NCI-H510A (cell line): ENCODE measurements at regions not wholly inside any gene's neighbourhood (a gene's known extent, or its start where the extent isn't known, plus 50 kb on each side); places are given as distances from the start of the nearest gene placed in this dataset.

Experiments used
- DNase-seq: peaks from one replicate; lab custom pipeline; 2025; lab: John Stamatoyannopoulos, UW

DNA sequence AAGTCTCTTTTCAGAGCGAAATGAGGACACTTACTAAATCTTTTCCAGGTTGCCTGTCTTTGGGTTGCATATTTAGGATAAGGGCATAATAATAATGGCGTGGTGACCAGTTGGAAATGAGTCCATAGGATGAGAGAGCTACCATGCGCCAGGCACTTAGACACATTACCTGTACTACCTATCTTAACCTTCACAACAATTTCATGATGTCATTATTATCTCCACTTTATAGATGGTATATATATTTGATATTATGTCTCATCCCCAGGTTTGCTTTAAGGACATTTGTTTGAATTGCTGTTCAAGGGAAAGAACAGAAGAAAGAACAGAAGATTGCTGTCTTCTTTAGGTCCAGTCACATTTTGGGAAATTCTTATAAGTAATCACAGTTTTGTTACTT lies 182.0 kb upstream of the STARD13 start:
- no peak for DNase-seq

DNA sequence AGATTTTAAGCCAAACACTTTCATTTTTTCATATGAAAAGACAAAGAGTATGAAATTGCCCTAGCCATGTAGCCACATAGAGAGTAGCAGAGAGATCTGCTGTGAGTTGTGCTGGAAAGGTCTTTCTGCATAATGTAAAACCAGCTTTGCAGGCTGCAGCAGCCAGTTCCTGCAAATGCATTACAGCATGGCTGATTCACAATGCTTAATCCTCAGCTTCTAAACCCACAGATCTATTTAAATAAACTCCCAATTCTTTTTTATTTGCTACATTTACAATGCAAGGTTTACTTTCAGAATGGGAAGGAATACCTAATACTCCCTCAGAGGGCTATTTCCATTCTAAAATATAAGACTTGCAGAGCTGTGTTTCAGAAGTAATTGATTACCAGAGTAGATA lies 185.6 kb upstream of the STARD13 start:
- DNase-seq, result no peak

DNA sequence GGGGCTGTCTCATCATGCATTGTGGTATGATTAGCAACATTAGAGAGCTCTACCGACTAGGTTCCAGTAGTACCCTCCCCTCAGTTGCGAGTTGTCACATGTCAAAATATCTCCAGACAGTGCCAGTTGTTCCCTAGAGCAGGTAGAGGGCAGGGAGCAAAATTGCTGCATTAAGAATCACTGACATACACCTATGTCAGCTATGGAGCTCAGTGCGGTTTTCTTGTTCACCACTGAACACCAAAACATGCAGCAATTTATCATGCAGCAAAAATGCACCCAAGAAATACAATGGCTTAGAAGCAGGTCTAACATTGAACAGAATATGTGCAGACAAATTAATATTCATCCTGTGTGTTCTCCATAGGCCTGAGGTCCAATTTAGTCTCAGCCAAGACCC lies 186.9 kb upstream of the STARD13 start:
- DNase-seq, result no peak

DNA sequence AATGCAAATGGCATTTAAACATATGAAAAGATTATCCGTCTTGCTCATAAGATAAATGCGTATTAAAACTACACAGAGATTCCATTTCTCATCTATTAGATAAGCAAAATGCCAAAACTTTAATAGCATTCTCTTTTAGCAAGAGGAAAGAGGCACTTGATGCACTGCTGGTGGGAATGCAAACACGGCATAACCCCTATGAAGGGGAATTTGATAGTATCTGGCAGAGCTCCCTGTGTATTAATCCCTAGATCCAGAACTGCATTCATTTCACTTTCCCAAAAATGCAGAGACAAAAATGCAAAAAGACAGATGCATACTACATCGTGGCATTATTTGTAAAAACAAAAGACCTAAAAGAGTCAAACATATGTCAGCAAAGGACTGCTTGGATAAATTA lies 193.6 kb upstream of the STARD13 start:
- no peak for DNase-seq

DNA sequence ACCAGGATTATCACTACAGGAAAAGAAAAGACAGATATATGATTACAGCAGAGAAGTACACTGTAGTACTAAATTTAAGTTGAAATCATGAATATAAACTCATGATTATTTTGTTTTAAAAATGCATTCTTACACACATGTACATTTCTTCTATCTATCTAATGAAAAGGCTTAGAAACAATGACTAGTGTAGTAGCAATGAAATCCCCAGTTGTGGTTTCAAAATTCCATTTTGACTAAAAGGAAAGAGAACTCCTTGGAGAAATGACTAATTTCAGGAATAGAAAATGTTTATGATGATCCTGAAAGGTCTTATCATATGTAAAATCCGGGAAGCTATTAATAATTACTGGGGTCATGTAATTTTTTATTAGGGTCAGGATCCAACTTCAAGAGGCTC lies 195.0 kb upstream of the STARD13 start:
- no peak for DNase-seq

DNA sequence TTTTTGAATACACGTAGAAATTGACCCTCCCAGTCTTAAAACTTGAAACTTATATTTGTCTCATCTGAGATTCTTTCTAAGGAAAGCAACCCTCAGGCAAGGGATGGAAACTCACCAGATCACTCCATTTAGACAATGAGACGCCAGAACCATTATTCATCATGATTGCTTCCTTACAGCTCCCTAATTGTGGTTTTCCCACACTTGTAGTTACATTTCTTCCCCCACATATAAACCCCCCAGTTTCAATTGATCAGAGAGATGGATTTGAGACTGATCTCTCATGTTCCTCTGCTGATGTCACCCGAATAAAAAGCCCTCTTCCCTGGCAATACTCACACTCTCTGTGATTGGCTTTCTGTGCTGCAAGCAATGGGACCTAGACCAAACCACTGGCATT lies 197.9 kb upstream of the STARD13 start:
- DNase-seq, result no peak

DNA sequence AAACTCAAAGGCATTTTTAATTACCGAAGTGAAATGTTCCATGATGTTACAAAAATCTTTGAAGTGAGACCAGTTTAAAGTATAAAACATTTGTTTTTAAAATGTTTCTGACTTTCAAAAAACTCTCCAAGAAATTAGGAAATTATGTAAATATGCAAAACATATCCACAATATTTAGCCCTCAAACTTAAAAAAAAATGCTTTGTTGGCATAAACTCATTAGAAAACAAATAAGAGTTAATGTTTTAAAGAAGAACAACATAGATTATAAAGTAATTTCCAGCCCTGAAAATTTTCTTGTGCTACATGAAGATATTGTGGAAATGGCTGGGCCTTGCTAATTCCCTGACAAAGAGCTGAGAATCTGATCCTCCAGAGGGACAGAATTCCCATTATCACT lies 199.7 kb upstream of the STARD13 start:
- DNase-seq, result no peak

DNA sequence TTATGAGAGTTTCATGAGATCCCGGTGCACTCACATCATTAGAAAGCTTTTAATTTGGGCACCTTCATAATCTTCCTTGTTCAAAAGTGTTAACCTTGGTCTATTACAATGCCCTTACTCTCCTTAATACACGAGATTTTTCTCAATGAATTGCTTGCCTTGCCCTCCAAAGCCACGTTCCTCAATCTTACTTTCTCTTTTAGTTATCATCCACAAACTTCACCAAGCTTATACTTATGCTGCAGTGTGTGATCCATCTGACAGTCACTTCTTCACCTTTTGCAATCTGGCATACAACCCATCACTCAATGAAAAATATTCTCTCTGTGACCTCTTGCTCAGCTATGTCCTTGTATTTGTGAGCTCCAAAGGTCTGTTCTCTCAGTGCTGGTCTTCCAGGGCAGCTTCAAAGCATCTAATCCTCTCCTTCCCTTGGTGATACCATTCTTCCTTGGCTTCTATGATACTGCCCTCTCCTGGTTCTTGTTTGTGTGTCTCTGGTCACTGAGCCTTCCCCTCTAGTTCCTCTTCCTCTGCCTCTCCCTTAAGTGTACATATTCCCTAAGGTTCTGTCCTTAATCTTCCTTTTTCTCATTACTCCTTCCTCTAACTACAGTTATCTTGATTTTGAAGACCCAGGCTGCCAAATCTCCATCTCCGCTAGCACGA lies 202.2 kb upstream of the STARD13 start:
- no peak for DNase-seq

DNA sequence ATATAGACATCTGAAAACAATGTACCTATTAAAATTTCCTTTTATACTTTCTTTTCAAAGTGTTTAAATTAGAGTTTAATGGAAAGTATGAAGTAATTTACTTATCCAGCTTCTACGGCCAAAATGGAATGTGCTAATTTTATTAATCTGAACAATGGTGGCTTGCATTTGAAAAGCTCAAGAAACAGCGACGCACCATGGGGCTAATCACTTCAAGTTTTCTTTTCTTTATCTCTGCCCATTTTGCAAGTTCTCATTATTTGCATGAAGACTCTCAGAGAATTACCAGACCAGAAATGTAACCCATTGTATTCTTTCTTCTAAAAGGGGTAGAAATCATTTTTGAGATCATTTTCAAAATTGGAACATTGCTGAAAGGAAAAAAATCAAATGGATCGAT lies 204.0 kb upstream of the STARD13 start:
- no peak for DNase-seq

DNA sequence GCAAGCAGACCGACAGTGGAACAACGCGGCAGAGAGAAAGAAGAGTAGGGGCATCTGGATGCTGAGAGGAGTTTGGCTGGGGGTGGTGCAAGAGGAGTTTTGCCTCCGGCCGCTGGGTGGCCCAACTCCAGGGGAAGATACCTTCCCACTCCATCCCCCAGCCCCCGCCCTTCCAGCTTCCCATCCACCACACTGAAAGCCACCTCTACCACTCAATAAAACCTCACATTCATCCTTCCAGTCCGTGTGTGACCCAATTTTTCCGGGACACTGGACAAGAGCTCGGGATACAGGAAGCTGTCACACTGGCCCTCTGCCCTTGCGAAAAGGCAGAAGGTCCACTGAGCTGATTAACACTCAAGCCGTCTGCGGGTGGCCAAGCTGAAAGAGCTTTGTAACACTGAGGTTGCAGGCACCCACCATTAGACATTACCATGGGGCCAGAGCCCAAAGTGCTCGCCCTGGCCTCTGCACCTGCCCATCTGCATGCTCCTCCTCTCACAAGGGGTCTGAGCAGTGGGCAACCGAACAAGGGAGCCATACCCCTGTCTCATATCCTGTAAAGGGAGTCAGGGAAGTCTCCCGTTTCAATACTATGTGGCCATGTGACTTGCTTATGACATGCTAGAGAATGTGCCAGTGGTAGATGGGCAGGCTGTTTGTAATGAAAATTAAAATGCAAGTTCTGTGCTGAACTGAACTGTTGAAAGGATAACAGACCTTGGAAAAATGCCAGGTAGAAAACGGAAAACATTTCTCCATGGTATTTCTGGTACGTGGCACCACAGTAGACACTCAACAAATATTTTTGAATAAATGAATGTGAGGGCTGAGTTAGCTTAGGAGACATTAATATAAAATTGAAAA lies 205.1 kb upstream of the STARD13 start:
- DNase-seq, result no peak

DNA sequence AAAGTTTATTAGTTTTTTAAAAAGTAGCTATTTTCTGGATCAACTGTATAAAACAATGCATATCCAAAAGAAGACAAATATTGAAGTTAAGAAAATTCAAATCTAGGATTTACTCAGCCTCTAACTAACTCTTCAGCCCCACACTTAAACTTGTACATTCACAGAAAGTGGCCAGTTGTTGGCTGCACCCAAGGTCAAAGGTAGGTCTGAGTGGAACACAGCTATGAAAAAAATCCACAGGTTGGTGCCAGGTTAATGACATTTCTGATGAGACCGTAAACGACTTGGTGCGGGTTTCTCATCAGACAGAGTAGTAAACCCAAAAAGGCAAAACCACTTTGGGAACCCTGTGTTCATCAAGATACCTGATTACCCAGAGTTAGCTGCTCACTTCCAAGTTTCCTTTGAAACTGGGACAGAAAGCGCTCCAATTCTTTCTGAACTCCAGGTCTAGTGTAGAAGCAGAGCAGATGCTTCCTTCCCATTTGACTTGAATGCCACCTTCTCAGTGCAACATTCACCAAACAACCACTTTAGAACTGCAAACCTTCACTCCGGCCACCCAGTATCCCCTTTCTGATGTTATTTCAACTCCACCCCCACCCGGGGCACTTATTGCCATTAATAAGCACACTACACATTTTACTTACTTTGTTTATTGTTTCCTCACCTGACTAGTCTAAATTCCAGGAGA lies 208.3 kb upstream of the STARD13 start:
- no peak for DNase-seq

DNA sequence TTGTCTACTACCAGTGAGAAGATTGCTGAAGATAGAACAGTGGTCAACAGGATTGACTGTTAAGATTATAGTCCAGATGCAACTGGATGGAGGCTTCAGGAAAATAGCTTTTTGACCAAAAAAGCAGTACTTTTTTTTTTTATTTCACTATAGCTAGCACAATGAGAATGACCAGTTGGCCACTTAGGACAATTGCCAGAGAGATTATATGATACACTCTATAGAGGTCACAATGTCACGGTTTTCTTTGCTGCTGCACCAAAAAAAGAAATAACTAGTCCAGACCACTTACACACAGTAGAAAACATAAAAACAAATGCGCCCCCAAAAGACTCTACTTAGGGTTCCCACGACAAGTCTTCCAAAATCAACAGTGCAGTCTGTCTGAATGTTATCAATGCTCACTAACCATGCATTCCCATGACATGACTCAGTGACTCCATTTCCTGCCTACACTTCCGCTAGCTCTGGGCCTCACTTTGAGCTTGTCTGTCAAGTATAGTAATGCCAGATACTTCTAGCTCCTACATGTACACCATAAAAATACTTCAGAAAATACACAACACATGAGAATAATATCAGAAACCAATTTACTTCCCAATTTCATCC lies 209.1 kb upstream of the STARD13 start:
- DNase-seq, result no peak

DNA sequence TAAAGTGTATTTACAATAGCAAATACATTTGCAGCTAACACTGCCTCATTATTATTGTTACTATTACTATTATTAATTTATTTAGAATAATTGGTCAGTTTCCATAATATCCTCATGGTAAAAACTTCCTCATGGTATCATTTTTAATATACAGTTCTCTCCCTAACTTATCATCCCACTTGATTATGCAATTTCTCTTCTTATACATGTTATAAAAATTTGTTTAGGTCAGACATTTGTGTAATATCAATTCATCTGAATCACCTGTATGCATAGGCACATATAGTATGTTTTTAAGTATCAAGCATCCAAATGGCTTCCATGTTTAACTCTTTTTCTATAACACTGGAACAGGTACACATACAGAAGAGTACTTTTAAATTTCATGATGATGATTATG lies 210.8 kb upstream of the STARD13 start:
- no peak for DNase-seq

DNA sequence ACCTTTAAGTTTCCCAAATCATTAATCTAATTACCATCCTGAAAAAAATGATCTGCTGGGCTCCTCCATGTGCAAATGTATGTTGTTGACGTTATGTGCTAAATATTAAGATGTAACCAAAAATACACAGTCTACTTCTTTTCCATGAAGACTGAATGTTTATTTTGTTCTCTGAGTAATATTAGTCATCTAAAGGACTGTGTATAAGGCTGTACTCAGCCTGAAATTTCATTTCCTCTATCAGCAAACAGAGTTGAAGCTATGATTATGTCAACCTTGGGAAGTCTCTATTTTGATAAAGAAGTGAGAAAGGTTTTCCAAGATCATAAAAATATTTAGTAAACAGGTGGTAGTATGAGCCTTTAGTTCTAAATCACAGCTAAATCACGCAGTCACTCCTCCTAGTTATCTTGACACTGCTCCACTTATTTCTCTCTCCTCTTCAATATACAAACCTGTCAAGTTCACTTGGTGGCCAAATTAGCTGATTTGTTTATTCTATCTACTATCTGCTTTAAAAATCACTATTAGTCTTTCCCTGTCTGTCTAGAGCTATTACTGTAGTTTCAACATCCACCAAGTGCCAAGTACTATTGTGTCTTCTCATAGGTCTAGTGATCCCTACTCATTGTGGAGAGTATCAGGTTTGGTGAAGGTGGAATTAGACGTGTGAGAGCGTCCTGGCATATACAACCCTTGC lies 211.7 kb upstream of the STARD13 start:
- DNase-seq, result no peak

DNA sequence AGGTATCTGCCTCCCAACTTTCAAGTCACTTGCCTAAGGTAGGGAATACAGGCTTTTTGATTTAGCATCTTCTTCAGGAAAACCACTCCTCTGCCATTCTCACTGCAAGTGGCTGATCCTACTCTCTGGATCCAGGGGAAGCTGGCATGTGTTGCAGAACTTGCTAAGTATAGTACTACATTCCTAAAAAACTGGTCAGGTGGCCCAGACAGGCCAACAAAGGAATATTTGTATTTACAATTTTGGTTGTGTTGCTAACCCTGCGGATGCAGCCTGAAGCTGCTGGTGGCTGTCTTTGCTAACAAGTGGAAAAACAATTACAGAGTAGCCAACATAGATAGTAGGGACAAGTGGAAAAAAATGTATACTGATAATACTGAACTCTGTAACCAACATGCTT lies 222.5 kb upstream of the STARD13 start:
- no peak for DNase-seq

DNA sequence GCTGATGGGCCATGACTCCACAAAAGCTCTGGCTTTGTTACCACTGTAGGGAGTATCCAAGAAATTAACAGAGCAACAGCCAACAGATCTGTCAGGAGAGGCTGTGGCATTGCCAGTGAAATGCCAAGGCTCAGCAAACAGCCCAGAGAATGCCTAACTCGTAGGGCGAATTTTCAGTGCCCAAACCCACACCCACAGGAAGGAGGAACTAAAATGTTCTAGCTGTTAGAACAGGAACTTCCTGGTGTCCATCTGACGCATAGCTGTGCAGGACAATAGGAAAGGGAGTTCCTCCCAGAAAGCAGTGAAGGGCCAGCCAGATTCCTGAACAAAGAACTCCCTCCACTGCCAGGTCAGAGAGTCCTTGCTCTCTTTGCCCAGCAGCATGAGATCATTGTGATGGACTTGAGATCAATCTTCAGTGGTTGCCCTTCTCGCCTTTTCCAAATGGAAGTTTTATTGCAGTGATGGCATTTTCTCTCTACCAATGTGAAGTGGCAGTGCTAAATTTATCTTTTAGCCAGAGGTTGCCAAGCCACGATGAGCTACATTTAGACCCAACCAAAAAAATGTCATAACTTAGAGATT lies 224.2 kb upstream of the STARD13 start:
- no peak for DNase-seq

DNA sequence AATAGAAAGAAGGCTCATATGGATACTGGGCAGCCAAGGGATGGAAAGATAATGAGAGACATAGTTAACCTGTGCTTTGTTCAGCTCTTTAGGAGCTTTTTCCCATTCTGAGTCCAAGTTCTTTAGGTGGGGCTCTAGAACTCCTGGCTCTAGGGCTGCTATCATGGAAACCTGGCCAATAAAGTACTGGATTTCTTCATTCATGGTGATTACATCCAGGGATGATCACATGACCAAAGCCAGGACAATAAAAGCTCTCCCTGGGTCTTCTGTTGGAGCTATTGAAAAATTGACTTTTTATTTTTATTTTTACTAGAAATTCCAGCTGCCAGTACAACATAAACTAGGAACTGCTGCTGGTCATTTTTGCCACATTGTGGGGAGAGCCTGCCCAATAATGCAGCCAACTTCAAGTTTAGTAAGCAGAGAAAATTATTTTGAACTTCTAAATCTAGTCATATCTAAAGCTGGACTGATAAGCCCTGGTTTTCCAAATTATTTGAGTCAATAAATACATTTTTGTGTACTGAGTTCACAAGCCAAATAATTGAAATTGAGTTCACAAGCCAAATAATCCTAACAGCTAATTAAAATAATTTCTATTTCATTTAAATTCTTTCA lies 224.9 kb upstream of the STARD13 start:
- DNase-seq, result no peak

DNA sequence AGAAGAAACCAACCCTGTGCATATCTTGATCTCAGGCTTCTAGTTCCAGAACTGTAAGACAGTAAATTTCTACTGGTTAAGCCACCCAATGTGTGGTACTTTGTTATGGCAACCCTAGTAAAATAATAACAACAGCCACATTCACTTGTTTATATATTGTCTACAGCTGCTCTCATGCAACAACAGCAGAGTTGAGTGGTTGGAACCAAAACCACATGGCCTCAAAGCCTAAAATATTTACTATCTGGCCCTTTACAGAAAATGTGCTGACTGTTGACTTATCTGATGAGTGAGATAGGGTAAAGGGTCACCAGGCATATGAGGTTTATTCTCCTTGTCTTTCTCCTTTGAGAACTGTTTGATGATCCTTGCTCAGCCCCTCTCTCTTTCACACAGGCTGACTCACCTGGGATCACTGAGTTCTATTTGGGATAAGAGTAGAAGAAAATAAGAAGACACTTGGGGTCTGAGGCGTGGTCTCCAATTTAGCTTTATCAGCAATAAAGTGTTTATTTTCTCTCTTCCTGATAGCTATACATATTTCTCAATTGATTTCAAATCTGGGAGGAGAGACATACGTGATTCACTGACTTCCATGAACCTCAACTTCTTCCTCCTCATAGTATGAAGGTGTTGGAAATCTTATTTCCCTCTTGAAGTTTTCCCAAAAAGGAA lies 227.5 kb upstream of the STARD13 start:
- DNase-seq, result no peak

DNA sequence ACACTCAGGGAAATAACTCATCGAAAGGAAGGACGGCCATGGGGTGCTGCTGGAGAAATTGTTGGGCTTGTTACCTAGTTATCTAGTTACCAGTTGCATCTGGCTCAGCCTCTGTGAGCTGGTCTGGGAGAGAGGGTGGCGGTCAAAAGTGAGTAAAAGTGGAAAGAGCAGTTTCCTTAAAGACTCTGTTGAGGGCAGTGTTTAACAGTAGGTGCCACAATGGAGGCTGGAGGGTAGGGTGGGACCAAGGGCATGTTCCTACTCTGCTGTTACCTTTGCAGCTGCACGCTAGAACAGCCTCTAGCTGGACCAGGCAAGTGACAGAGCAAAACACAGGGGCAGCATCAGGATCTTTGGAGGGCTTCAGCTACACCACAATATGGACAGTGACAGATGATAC lies 228.8 kb upstream of the STARD13 start:
- no peak for DNase-seq

DNA sequence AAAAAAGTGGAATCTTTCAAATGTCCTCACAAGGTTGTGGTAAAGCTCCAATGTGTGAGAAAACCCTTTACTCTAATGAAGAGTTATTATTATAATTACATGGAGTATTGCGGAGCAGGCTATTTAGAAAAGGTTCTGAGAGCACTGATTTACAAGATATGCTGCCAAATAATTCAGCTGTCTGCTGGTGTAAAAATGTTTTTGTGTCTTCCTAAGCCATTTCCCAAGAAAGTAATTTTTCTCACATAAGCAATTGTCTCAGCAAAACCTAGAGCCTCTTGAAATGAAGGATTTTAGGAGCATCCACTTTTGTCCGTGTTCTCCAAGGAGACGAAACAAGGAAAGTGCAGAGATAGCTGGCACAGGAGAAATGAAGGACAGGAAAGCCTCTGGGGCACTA lies 229.6 kb upstream of the STARD13 start:
- no peak for DNase-seq

DNA sequence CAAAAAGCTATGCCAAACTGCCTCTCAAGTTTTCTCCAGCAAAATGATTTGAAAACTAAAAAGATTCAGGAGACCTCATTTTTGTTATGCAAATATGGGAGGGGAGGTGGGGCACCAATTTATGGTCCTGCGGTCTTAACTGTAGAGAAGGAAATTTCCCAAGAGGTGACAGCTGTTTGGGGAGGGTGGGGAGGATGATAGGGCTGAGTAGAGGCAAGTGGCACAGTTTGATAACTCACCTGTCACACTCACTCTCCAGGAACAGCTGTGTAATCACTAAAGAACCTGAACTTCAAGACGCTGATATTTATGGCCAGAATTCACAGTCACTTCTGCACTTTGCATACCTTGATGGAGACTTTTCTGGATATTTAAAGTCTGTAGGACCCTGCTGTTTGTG lies 232.9 kb upstream of the STARD13 start:
- peak; percentile 4 for DNase-seq
